Thoracic aorta (tissue), 2 donors: ENCODE measurements at regions not wholly inside any gene's neighbourhood (a gene's known extent, or its start where the extent isn't known, plus 50 kb on each side); places are given as distances from the start of the nearest gene placed in this dataset.

Source experiments
- ATAC-seq: fragments of 150-250 bp; one replicate; pipeline ENCODE4 v1.8.0; 2017; ENCODE audit warnings: low read depth; ENCODE audit not compliant: insufficient number of reproducible peaks, low FRiP score
- DNase-seq: peaks from one replicate; pipeline ENCODE4 v3.0.0-alpha.2; 2020; ENCODE audit warnings: low spot score
- H3K27ac ChIP-seq, 2 donors: fragments of 200-600 bp; sonication (generic); 1 replicate in 1 of 2; 2 replicates in 1 of 2; pipeline ENCODE4 v1.5.1; 2016; ENCODE audit warnings: mild to moderate bottlenecking in 2 of 2, moderate library complexity in 2 of 2
- H3K27me3 ChIP-seq: fragments of 200-600 bp; sonication (generic); replicated peaks from 2 replicates; pipeline ENCODE4 v1.6.0; 2016; ENCODE audit warnings: mild to moderate bottlenecking; ENCODE audit not compliant: insufficient read depth
- H3K36me3 ChIP-seq: fragments of 200-600 bp; sonication (generic); one replicate; pipeline ENCODE4 v1.5.1; 2016
- H3K4me1 ChIP-seq, 2 donors: fragments of 200-600 bp; sonication (generic); 1 replicate in 1 of 2; 2 replicates in 1 of 2; pipeline versions ENCODE4 v1.5.1 to v1.6.0; 2016; ENCODE audit warnings: low read depth in 2 of 2, mild to moderate bottlenecking in 1 of 2; ENCODE audit not compliant: control insufficient read depth in 1 of 2
- H3K4me3 ChIP-seq: fragments of 200-600 bp; sonication (generic); 2 replicates; pipeline ENCODE4 v1.5.1; 2016; ENCODE audit warnings: mild to moderate bottlenecking
- H3K9me3 ChIP-seq: fragments of 200-600 bp; sonication (generic); 2 replicates; pipeline ENCODE4 v1.5.1; 2016
- TF ChIP-seq, protein P1 (sequence below): fragments of 200-600 bp; sonication (generic); IDR thresholded peaks from one replicate; pipeline ENCODE4 v1.5.1; 2019; ENCODE audit warnings: antibody characterized with exemption

DNA sequence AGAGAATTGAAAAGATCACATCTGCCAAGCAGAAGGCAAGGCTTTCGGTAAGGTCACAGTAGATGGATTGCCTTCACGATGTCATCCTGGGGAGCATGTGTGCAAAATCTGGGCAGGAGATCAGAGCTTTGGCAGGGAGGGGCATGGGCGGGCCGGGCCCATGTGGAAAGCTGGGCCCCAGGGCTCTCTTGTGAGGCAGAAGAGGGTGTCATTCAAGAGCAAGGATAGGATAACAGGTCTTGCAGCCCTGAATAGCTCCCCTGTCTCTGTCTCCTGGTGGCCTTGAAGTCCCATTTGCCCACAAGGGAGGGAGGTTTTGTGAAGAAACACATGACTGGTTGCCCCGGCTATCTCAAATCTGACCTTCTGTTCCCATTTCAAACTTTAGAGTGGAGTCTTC, 172.0 kb downstream of the OPA1 start:
- Histone ChIP-seq H3K9me3 (no peaks in the 10 kb centered on the region), H3K36me3 (no peaks in the 10 kb centered on the region), H3K4me1 (no peaks in the 10 kb centered on the region), H3K27me3 (no peaks in the 10 kb centered on the region), H3K27ac (no peak overlapping the region), H3K4me3 (no peak overlapping the region)
- ATAC-seq (no peak), DNase-seq (no peak)
- TF ChIP-seq, protein P1, sequence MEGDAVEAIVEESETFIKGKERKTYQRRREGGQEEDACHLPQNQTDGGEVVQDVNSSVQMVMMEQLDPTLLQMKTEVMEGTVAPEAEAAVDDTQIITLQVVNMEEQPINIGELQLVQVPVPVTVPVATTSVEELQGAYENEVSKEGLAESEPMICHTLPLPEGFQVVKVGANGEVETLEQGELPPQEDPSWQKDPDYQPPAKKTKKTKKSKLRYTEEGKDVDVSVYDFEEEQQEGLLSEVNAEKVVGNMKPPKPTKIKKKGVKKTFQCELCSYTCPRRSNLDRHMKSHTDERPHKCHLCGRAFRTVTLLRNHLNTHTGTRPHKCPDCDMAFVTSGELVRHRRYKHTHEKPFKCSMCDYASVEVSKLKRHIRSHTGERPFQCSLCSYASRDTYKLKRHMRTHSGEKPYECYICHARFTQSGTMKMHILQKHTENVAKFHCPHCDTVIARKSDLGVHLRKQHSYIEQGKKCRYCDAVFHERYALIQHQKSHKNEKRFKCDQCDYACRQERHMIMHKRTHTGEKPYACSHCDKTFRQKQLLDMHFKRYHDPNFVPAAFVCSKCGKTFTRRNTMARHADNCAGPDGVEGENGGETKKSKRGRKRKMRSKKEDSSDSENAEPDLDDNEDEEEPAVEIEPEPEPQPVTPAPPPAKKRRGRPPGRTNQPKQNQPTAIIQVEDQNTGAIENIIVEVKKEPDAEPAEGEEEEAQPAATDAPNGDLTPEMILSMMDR = no peak

DNA sequence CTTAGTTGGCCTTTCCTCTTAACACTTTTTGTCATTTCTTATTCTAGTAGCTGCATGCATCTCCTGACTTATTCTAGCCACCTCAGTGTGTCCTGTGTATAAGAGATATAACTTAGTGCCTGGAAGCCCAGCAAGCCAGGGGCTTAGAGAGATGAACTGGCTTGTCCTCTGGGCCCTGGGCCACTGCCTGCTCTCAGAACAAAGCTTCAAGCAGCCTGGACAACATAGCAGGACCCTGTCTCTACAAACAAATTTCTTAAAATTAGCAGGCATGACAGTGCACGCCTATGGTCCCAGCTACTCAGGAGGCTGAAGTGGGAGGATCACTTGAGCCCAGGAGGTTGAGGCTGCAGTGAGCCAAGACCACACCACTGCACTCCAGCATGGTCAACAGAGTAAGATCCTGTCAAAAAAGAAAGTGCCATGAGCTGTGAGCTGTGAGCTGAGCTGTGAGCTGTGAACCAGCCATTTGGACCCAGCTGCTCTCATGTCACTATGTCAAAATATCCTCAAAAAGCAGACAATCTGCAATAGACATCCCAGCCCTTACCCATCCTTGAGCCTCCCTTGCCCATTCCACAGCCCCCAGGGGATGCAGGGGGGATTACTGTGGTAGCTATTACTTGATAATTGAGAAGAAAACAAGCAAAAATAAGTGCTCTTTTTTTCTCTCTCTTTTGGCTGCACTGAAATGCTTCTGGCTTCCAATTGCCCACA, 174.5 kb downstream of the OPA1 start:
- no peak overlapping the region for H3K4me3 ChIP-seq
- DNase-seq = no peak
- no peaks in the 10 kb centered on the region for H3K4me1 ChIP-seq
- H3K27ac ChIP-seq = no peak overlapping the region
- TF ChIP-seq, protein P1 = no peak
- no peaks in the 10 kb centered on the region for H3K36me3 ChIP-seq
- H3K27me3 ChIP-seq = no peaks in the 10 kb centered on the region
- no peaks in the 10 kb centered on the region for H3K9me3 ChIP-seq
- no peak for ATAC-seq

DNA sequence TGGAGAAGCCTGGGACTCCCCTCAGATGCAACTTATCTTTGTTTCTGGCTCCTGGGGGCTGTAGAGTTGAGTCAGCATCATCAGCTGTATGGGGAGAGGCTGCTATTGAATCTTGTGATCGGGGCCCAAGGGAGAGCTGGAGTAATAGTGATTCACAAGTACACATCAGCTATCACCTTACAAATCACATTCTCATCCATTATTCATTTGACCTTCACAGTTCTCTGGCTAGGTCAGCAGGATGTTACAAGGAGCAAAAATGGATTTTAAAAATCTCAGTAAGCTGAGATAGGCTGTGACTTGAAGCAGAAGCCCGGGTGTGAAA, 175.0 kb downstream of the OPA1 start:
- Histone ChIP-seq H3K27ac (no peak overlapping the region), H3K4me3 (no peak overlapping the region), H3K27me3 (no peaks in the 10 kb centered on the region), H3K9me3 (no peaks in the 10 kb centered on the region), H3K36me3 (no peaks in the 10 kb centered on the region), H3K4me1 (no peaks in the 10 kb centered on the region)
- ATAC-seq (no peak), DNase-seq (no peak)
- TF ChIP-seq, protein P1 = no peak

DNA sequence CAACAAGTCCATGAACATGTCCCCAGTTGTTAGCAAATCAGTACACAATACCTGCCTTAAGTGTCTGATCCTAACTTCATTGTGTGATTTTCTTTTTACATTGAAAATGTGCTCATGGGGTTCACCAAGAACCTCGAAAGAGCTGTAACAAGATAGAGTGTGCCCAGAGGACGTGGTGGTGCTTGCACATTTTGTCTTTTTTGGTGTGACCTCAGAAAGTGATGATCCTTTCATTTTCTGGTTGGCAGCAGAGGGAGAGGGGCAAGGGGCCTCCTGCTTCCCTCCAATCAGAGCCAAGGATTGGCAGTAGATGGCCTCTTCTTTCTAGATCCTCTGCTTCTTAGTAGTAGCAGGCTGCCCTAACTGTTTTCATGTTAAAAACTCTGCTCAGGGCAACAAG, 176.4 kb downstream of the OPA1 start:
- Histone ChIP-seq H3K4me1 (no peaks in the 10 kb centered on the region), H3K36me3 (no peaks in the 10 kb centered on the region), H3K27me3 (no peaks in the 10 kb centered on the region), H3K4me3 (no peak overlapping the region), H3K27ac (no peak overlapping the region), H3K9me3 (no peaks in the 10 kb centered on the region)
- DNase-seq = no peak
- ATAC-seq = no peak
- TF ChIP-seq, protein P1 = no peak

GRCh38 chr3:193771011-193771652, 178.1 kb downstream of the OPA1 start:
- no peak for DNase-seq
- ATAC-seq = no peak
- Histone ChIP-seq H3K27ac (no peak overlapping the region), H3K27me3 (no peaks in the 10 kb centered on the region), H3K9me3 (no peaks in the 10 kb centered on the region), H3K4me1 (no peaks in the 10 kb centered on the region), H3K36me3 (no peaks in the 10 kb centered on the region), H3K4me3 (no peak overlapping the region)
- TF ChIP-seq, protein P1 = no peak
